ENCODE measurements at regions not wholly inside any gene's neighbourhood (a gene's known extent, or its start where the extent isn't known, plus 50 kb on each side); places are given as distances from the start of the nearest gene placed in this dataset.

DNA sequence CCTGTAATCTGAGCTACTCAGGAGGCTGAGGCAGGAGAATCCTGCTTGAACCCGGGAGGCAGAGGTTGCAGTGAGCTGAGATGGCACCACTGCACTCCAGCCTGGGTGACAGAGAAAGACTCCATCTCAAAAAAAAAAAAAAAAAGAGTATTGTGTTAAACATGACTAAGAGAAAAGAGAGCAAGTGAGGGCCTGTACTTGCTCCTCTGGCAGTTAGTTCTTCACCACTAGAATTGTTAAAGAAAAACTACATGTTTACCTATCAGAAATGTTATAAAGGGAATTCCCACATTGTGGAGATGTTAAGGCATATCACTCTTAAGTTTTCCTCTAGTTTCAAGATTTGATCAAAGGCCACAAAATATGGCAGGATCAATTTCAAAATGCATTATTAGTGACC, 75.4 kb upstream of the LRATD1 start:
- TF ChIP-seq, protein P1, sequence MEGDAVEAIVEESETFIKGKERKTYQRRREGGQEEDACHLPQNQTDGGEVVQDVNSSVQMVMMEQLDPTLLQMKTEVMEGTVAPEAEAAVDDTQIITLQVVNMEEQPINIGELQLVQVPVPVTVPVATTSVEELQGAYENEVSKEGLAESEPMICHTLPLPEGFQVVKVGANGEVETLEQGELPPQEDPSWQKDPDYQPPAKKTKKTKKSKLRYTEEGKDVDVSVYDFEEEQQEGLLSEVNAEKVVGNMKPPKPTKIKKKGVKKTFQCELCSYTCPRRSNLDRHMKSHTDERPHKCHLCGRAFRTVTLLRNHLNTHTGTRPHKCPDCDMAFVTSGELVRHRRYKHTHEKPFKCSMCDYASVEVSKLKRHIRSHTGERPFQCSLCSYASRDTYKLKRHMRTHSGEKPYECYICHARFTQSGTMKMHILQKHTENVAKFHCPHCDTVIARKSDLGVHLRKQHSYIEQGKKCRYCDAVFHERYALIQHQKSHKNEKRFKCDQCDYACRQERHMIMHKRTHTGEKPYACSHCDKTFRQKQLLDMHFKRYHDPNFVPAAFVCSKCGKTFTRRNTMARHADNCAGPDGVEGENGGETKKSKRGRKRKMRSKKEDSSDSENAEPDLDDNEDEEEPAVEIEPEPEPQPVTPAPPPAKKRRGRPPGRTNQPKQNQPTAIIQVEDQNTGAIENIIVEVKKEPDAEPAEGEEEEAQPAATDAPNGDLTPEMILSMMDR (IDR thresholded peaks at IDR 0.05), result no peak
- no peak for TF ChIP-seq POLR2A (IDR thresholded peaks at IDR 0.05)
- TF ChIP-seq POLR2AphosphoS5 (IDR thresholded peaks at IDR 0.05), result no peak
